Hepatocyte (in vitro differentiated cells): ENCODE measurements at regions not wholly inside any gene's neighbourhood (a gene's known extent, or its start where the extent isn't known, plus 50 kb on each side); places are given as distances from the start of the nearest gene placed in this dataset.

ENCODE experiments used
- DNase-seq: peaks from one replicate; pipeline ENCODE4 v3.0.0-alpha.2; 2016; ENCODE audit warnings: low spot score
- H2AFZ ChIP-seq: fragments of 200-600 bp; sonication (generic); 2 replicates; pipeline ENCODE4 v1.6.0; 2016; ENCODE audit warnings: antibody characterized with exemption, mild to moderate bottlenecking
- H3K27ac ChIP-seq: fragments of 200-600 bp; sonication (generic); 2 replicates; pipeline ENCODE4 v1.5.1; 2016; ENCODE audit warnings: mild to moderate bottlenecking
- H3K27me3 ChIP-seq: fragments of 200-600 bp; sonication (generic); 2 replicates; pipeline ENCODE4 v1.6.1; 2016
- H3K36me3 ChIP-seq: fragments of 200-600 bp; sonication (generic); replicated peaks from 2 replicates; pipeline ENCODE4 v1.5.1; 2016; ENCODE audit warnings: low read depth; ENCODE audit not compliant: insufficient read depth
- H3K4me1 ChIP-seq: fragments of 200-600 bp; sonication (generic); 2 replicates; pipeline ENCODE4 v1.5.1; 2016; ENCODE audit warnings: mild to moderate bottlenecking, moderate library complexity; ENCODE audit not compliant: insufficient read depth
- H3K4me2 ChIP-seq: fragments of 200-600 bp; sonication (generic); 2 replicates; pipeline ENCODE4 v1.6.0; 2016
- H3K4me3 ChIP-seq: fragments of 200-600 bp; sonication (generic); 2 replicates; pipeline ENCODE4 v1.5.1; 2016; ENCODE audit warnings: mild to moderate bottlenecking
- H3K79me2 ChIP-seq: fragments of 200-600 bp; sonication (generic); 2 replicates; pipeline ENCODE4 v1.6.0; 2017; ENCODE audit warnings: mild to moderate bottlenecking
- H3K9me2 ChIP-seq: fragments of 200-600 bp; sonication (generic); replicated peaks from 2 replicates; pipeline ENCODE4 v1.6.0; 2017; ENCODE audit warnings: mild to moderate bottlenecking; ENCODE audit not compliant: insufficient read depth
- H3K9me3 ChIP-seq: fragments of 200-600 bp; sonication (generic); 2 replicates; pipeline ENCODE4 v1.5.1; 2016; ENCODE audit warnings: low read depth, mild to moderate bottlenecking
- H4K20me1 ChIP-seq: fragments of 200-600 bp; sonication (generic); 2 replicates; pipeline ENCODE4 v1.6.0; 2016; ENCODE audit warnings: mild to moderate bottlenecking; ENCODE audit not compliant: insufficient read depth, poor library complexity, severe bottlenecking
- EZH2 ChIP-seq: fragments of 200-600 bp; sonication (generic); IDR thresholded peaks from 2 replicates; pipeline ENCODE4 v1.6.1; 2016; ENCODE audit warnings: antibody characterized with exemption, mild to moderate bottlenecking, borderline replicate concordance
- EZH2phosphoT487 ChIP-seq: fragments of 200-600 bp; sonication (generic); IDR thresholded peaks from one replicate; pipeline ENCODE4 v1.6.1; 2018; ENCODE audit warnings: antibody characterized with exemption, mild to moderate bottlenecking, low read depth, moderate library complexity; ENCODE audit not compliant: unreplicated experiment, severe bottlenecking
- WGBS: methylation state at CpG from one replicate; pipeline ENCODE4 v1.1.6; 2016; ENCODE audit warnings: low lambda C conversion rate; ENCODE audit errors: missing lambda C conversion rate; 5-methylcytosine and 5-hydroxymethylcytosine counted together
- TF ChIP-seq, protein P1 (sequence below): fragments of 200-600 bp; sonication (generic); IDR thresholded peaks from 2 replicates; pipeline ENCODE4 v1.5.1; 2016; ENCODE audit warnings: antibody characterized with exemption, mild to moderate bottlenecking; ENCODE audit not compliant: poor library complexity

DNA sequence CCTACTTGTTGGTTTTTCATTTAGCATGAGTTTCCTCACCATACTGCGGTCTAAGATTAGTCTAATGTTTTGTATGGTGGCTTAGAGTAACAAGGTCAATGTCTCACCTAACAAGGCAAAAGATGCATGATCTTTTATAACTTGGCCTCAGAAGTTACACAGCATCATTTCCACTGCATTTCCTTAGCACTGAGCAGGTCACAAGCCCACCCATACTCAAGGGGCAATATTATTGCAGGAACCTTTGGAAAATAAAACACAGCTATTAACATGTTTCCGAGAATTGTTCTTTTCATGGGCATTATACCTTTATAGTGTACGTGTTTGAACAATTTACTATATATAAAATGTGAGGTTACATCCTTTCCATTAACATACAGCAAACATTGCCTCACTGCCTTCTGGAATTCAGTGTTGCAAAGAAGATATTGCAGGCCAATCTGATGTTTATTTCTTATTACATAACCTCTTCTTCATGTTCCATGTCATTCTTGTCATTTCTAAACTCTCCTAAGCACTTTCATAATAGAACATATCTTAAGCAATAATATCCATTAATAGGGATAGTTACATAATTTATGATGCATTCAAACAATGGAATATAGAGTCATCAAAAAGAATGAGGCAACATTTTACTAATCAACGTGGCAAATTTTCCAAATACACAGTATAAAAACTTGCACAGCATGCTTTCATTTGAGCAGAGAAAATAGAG, 153.8 kb downstream of the AREG start:
- Histone ChIP-seq H3K27ac (no peak overlapping the region), H3K79me2 (no peaks in the 10 kb centered on the region), H3K36me3 (no peaks in the 10 kb centered on the region), H3K4me1 (no peaks in the 10 kb centered on the region), H3K9me2 (no peaks in the 10 kb centered on the region), H2AFZ (no peak overlapping the region), H4K20me1 (no peaks in the 10 kb centered on the region), H3K4me3 (no peak overlapping the region), H3K9me3 (no peaks in the 10 kb centered on the region), H3K4me2 (no peak overlapping the region), H3K27me3 (no peaks in the 10 kb centered on the region)
- DNase-seq = no peak
- TF ChIP-seq, protein P1, sequence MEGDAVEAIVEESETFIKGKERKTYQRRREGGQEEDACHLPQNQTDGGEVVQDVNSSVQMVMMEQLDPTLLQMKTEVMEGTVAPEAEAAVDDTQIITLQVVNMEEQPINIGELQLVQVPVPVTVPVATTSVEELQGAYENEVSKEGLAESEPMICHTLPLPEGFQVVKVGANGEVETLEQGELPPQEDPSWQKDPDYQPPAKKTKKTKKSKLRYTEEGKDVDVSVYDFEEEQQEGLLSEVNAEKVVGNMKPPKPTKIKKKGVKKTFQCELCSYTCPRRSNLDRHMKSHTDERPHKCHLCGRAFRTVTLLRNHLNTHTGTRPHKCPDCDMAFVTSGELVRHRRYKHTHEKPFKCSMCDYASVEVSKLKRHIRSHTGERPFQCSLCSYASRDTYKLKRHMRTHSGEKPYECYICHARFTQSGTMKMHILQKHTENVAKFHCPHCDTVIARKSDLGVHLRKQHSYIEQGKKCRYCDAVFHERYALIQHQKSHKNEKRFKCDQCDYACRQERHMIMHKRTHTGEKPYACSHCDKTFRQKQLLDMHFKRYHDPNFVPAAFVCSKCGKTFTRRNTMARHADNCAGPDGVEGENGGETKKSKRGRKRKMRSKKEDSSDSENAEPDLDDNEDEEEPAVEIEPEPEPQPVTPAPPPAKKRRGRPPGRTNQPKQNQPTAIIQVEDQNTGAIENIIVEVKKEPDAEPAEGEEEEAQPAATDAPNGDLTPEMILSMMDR = no peak
- 88% methylated on average over 4 of the region's 4 CpGs for WGBS

DNA sequence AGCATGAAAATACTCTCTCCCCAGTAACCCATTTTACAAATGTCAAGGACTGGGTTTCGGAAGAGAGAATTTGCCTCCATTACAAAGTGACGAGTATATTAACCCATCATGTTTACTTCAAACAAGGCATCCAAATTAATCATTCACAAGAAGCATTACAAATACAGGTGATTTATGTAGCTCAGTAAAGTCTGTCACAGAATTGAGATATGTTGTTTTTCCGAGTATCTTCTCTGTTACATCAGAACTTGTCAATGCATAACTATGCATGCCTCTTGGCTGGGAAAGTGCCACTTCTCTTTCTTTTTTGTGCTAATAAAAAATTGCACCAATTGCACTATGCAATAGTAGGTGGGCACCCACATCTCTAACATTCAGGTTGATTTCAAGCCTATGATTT, 158.2 kb downstream of the AREG start:
- Histone ChIP-seq H3K79me2 (no peaks in the 10 kb centered on the region), H3K4me2 (no peak overlapping the region), H3K27me3 (no peaks in the 10 kb centered on the region), H3K4me3 (no peak overlapping the region), H3K27ac (no peak overlapping the region), H3K9me3 (no peaks in the 10 kb centered on the region), H4K20me1 (no peaks in the 10 kb centered on the region), H2AFZ (no peak overlapping the region), H3K4me1 (no peaks in the 10 kb centered on the region), H3K9me2 (no peaks in the 10 kb centered on the region), H3K36me3 (no peaks in the 10 kb centered on the region)
- no peak for TF ChIP-seq EZH2phosphoT487
- TF ChIP-seq, protein P1 = no peak
- TF ChIP-seq EZH2 = no peak
- 87% methylated on average over 3 of the region's 3 CpGs for WGBS
- DNase-seq = no peak

DNA sequence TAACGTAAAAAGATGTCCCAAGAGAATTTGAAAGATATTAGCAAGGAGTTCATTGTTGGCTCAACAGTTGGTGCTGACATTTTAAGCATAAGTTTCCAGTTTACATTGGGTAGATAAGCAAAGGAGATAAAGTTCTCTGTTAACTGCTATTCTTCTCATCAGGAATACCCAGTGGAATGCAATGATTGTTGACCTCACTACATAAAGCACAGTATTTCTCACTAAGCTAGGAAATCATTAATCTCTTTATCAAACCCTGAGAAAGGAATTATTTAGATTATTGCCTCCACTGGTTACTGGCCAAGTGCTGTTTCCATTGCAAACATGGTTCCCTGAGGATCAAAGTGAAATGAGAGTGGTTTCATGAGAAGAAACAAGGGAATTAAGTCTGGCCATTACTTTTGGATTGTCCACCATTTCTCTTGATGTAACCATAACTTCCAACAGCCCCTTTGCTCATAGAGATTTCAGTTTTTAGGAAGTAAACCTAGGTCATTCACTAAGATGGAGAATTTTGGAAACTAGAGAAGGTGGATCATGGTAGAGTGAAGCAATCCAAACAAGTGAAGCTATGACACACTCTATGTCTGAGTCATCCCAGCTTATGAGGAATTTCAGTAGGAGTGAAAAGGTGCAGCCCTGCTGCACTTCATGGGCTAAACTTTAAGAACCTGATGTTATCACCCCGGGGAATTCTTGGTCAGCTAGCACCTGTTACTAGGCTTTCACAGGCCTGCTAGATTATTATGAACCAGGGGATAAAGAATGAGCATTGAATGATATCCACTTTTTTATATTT, 163.4 kb downstream of the AREG start:
- Histone ChIP-seq H3K4me1 (peaks cover 3% of the 10 kb centered on the region), H2AFZ (no peak overlapping the region), H3K27me3 (no peaks in the 10 kb centered on the region), H4K20me1 (no peaks in the 10 kb centered on the region), H3K36me3 (no peaks in the 10 kb centered on the region), H3K4me2 (no peak overlapping the region), H3K9me2 (no peaks in the 10 kb centered on the region), H3K79me2 (no peaks in the 10 kb centered on the region), H3K4me3 (no peak overlapping the region), H3K27ac (peak overlapping the region; percentile 87), H3K9me3 (no peaks in the 10 kb centered on the region)
- no peak for TF ChIP-seq EZH2
- no peak for TF ChIP-seq EZH2phosphoT487
- TF ChIP-seq, protein P1 = no peak
- DNase-seq = peak; percentile 43
- 61% methylated on average over 2 of the region's 2 CpGs for WGBS
